ENCODE measurements at regions not wholly inside any gene's neighbourhood (a gene's known extent, or its start where the extent isn't known, plus 50 kb on each side); places are given as distances from the start of the nearest gene placed in this dataset.

DNA sequence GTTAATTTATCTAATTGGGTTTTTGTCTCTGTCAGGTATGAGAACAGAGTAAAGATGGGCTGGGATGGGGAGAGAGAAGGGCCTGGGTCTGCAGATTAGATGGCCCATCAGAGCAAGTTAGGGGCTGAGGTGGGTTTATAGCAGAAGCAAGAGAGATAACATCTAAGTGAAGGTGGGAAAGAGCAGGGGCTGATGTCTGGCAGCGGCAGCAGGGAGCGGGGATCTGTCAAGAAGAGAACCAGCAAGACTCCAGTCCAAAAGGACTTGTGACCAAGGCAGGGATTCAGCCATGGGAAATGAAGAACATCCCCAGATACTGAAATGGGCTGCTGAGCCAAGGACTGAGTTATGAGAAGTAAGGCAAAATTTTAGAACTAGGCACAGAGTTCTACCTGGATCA is 320.6 kb upstream of the TBL1XR1 start:
- no peaks in the 10 kb centered on the region for H3K27me3 ChIP-seq
- H3K9me3 ChIP-seq = no peaks in the 10 kb centered on the region
- TF ChIP-seq, protein P1, sequence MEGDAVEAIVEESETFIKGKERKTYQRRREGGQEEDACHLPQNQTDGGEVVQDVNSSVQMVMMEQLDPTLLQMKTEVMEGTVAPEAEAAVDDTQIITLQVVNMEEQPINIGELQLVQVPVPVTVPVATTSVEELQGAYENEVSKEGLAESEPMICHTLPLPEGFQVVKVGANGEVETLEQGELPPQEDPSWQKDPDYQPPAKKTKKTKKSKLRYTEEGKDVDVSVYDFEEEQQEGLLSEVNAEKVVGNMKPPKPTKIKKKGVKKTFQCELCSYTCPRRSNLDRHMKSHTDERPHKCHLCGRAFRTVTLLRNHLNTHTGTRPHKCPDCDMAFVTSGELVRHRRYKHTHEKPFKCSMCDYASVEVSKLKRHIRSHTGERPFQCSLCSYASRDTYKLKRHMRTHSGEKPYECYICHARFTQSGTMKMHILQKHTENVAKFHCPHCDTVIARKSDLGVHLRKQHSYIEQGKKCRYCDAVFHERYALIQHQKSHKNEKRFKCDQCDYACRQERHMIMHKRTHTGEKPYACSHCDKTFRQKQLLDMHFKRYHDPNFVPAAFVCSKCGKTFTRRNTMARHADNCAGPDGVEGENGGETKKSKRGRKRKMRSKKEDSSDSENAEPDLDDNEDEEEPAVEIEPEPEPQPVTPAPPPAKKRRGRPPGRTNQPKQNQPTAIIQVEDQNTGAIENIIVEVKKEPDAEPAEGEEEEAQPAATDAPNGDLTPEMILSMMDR (IDR thresholded peaks at IDR 0.05) = no peak
- no peak for TF ChIP-seq POLR2A (IDR thresholded peaks at IDR 0.05)
- intact Hi-C loops (cut with DNase I) = loop anchor here (10.0 kb wide), 1 partner anchor 153 kb away; no protein-coding TSS in a partner anchor
- no peak overlapping the region for H3K4me3 ChIP-seq (replicated peaks in 1 of 3)
- peak overlapping the region in 2 of 3 donors; percentile 86 to 92 for H3K27ac ChIP-seq
- 92 to 97% methylated on average over 2 of the region's 2 CpGs for WGBS, 2 donors
- H3K36me3 ChIP-seq = no peaks in the 10 kb centered on the region
- peaks cover 45 to 59% of the 10 kb centered on the region in 2 donors for H3K4me1 ChIP-seq
- DNase-seq = no peak

DNA sequence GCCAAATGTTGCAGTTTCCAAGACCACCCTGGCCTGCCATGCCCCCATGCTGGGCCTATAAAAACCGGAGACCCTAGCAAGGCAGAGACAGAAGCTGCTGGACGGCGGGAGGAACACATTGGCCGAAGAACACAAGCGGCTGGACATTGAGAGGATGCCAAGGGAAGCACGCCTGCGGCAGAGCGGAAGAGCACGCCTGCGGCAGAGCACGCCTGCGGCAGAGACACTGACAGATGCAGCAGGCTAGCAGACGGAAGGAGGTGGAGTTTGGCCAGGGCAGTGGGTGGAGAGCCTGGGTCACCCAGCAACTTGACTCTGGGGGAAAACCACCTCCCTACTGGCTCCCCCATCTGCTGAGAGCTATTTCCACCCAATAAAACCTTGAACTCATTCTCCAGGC is 322.3 kb upstream of the TBL1XR1 start:
- H3K27ac ChIP-seq = no peak overlapping the region
- no peak for DNase-seq
- WGBS, 2 donors = 92 to 99% methylated on average over 13 of the region's 13 CpGs
- TF ChIP-seq, protein P1 (IDR thresholded peaks at IDR 0.05) = no peak
- no peak for TF ChIP-seq POLR2A (IDR thresholded peaks at IDR 0.05)
- H3K9me3 ChIP-seq = no peaks in the 10 kb centered on the region
- H3K4me3 ChIP-seq (replicated peaks in 1 of 3) = no peak overlapping the region
- no peaks in the 10 kb centered on the region for H3K36me3 ChIP-seq
- H3K4me1 ChIP-seq = peaks cover 41 to 55% of the 10 kb centered on the region in 2 donors
- H3K27me3 ChIP-seq = no peaks in the 10 kb centered on the region
- intact Hi-C loops (cut with DNase I) = loop anchor here (10.0 kb wide), 1 partner anchor 155 kb away; no protein-coding TSS in a partner anchor

DNA sequence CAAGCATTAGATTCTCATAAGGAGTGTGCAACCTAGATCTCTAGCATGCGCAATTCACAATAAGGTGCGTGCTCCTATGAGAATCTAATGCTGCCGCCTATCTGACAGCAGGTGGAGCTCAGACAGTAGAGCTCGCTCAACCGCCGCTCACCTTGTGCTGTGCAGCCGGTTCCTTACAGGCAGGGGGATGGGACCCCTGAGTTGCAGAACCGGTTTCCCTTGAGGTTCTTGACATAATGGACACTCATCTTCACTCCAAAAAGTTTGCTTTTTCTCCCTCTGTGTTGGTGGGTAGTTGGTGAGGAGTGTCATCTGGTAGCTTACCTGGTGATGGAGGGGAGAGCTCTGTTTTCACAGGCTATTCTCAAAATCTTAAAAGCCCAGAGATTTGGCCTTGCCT is 324.0 kb upstream of the TBL1XR1 start:
- intact Hi-C loops (cut with DNase I) = loop anchor here (10.0 kb wide), 1 partner anchor 803 kb away; no protein-coding TSS in a partner anchor
- H3K27me3 ChIP-seq = no peaks in the 10 kb centered on the region
- no peaks in the 10 kb centered on the region for H3K36me3 ChIP-seq
- peak overlapping the region; percentile 39 to 81 (median 61) for H3K27ac ChIP-seq
- peaks cover 27 to 52% of the 10 kb centered on the region in 2 donors for H3K4me1 ChIP-seq
- peak; percentile 97 to 98 for DNase-seq
- WGBS, 2 donors = 42 to 49% methylated on average over 8 of the region's 8 CpGs
- TF ChIP-seq POLR2A (IDR thresholded peaks at IDR 0.05) = no peak
- TF ChIP-seq, protein P1 (IDR thresholded peaks at IDR 0.05) = peak; percentile 21 to 94 (median 78)
- no peak overlapping the region for H3K4me3 ChIP-seq (replicated peaks in 1 of 3)
- H3K9me3 ChIP-seq = no peaks in the 10 kb centered on the region

DNA sequence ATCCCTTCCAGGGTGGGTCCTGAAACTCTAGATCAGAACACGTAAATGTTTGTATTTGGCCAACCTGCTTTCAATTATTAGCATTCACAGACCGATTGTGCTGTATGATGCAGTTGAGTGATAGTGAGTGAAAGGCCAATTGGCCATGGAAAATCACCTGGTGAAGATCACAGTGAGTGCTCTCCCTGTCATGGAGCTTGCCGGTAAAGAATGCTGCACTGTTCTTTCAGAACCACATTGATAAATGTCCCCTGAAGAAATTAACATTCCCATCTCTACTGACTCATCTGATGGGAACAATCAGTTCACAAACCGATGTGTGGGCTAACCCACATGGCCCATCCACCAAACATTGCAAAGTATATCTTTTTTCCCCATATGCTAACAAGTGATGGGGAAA is 324.8 kb upstream of the TBL1XR1 start:
- Histone ChIP-seq H3K9me3 (no peaks in the 10 kb centered on the region), H3K27me3 (no peaks in the 10 kb centered on the region), H3K36me3 (no peaks in the 10 kb centered on the region), H3K4me3 (replicated peaks in 1 of 3) (no peak overlapping the region), H3K27ac (peak overlapping the region; percentile 39 to 81 (median 61)), H3K4me1 (peaks cover 22 to 47% of the 10 kb centered on the region in 2 donors)
- 56 to 63% methylated on average over 4 of the region's 4 CpGs for WGBS, 2 donors
- intact Hi-C loops (cut with DNase I) = loop anchor here (10.0 kb wide), 1 partner anchor 803 kb away; no protein-coding TSS in a partner anchor
- no peak for DNase-seq
- TF ChIP-seq POLR2A (IDR thresholded peaks at IDR 0.05) = no peak
- TF ChIP-seq, protein P1 (IDR thresholded peaks at IDR 0.05) = no peak

DNA sequence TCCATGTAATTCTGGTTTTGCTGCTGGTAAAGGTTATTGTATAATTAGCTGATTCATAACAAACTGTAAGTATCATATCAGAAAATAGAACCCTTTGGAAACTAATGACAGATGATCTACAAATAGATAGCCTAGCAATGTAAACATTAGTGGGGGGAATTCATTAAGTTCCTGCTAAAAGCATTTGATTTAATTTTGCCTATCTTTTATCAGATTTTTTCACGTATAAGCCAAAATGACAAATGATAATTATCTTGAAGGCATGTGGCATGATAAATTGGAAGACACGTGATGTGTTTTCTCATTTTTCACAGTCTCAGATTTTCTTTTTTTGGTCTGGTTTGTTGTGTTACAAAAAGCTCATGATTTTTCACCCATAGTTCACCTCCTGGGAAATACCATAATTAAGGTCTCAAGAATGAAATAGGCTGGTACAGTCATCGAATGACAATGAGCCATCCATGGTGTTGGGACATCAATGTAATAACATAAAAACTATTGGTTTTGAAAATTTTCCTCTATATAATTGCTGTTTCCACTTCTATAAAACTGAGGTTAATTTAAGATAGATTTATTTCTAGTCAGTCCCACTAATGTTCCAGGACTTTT is 325.9 kb upstream of the TBL1XR1 start:
- no peaks in the 10 kb centered on the region for H3K27me3 ChIP-seq
- H3K9me3 ChIP-seq = no peaks in the 10 kb centered on the region
- peak overlapping the region; percentile 39 to 81 (median 61) for H3K27ac ChIP-seq
- intact Hi-C loops (cut with DNase I) = loop anchor here (10.0 kb wide), 1 partner anchor 802 kb away; no protein-coding TSS in a partner anchor
- no peaks in the 10 kb centered on the region for H3K36me3 ChIP-seq
- TF ChIP-seq, protein P1 (IDR thresholded peaks at IDR 0.05) = no peak
- no peak for TF ChIP-seq POLR2A (IDR thresholded peaks at IDR 0.05)
- peaks cover 21 to 38% of the 10 kb centered on the region in 2 donors for H3K4me1 ChIP-seq
- DNase-seq = no peak
- 61 to 73% methylated on average over 3 of the region's 3 CpGs for WGBS, 2 donors
- no peak overlapping the region for H3K4me3 ChIP-seq (replicated peaks in 1 of 3)

Measured in thyroid gland (tissue), 4 donors.